Lung (tissue), 11 donors: ENCODE measurements at regions not wholly inside any gene's neighbourhood (a gene's known extent, or its start where the extent isn't known, plus 50 kb on each side); places are given as distances from the start of the nearest gene placed in this dataset.
A peak's percentile ranks its signal among the peaks of the same experiment; 100 is the strongest.

ENCODE experiments used
- ATAC-seq: fragments of 200-7000 bp; cut with Tn5 transposase; one replicate; pipeline ENCODE4 v1.9.1; 2020; ENCODE audit warnings: moderate number of reproducible peaks; ENCODE audit not compliant: insufficient read depth, low FRiP score
- DNase-seq, 3 donors: peaks; one replicate each; pipeline ENCODE4 v3.0.0-alpha.2; 2013 to 2017
- H3K27ac ChIP-seq, 2 donors: one replicate each; pipeline ENCODE4 v1.5.1; 2013; ENCODE audit warnings: mild to moderate bottlenecking in 2 of 2, moderate library complexity in 2 of 2, control low read depth in 1 of 2, inconsistent platforms in 1 of 2, low read depth in 1 of 2, low read length in 1 of 2
- H3K27me3 ChIP-seq, 3 donors: one replicate each; pipeline ENCODE4 v1.5.1; 2013; ENCODE audit warnings: low read length in 2 of 3; ENCODE audit not compliant: control insufficient read depth in 3 of 3, insufficient read depth in 3 of 3
- H3K36me3 ChIP-seq, 4 donors: one replicate each; pipeline ENCODE4 v1.5.1; 2013; ENCODE audit warnings: low read length in 4 of 4, mild to moderate bottlenecking in 1 of 4, moderate library complexity in 1 of 4; ENCODE audit not compliant: control insufficient read depth in 4 of 4, insufficient read depth in 4 of 4
- H3K4me1 ChIP-seq, 5 donors: one replicate each; pipeline ENCODE4 v1.5.1; 2013; ENCODE audit warnings: low read length in 5 of 5, mild to moderate bottlenecking in 2 of 5, moderate library complexity in 1 of 5; ENCODE audit not compliant: control insufficient read depth in 5 of 5, insufficient read depth in 5 of 5
- H3K4me3 ChIP-seq: one replicate; pipeline ENCODE4 v1.5.1; 2013; ENCODE audit warnings: mild to moderate bottlenecking, control low read depth, moderate library complexity
- H3K9ac ChIP-seq, 2 donors: one replicate each; pipeline ENCODE4 v1.5.1; 2013; ENCODE audit warnings: low read length in 2 of 2, control low read depth in 1 of 2; ENCODE audit not compliant: insufficient read depth in 1 of 2
- H3K9me3 ChIP-seq, 4 donors: one replicate each; pipeline ENCODE4 v1.5.1; 2013; ENCODE audit warnings: low read length in 3 of 4, mild to moderate bottlenecking in 1 of 4, moderate library complexity in 1 of 4; ENCODE audit not compliant: control insufficient read depth in 4 of 4, insufficient read depth in 3 of 4
- CTCF ChIP-seq: IDR thresholded peaks from 2 replicates; pipeline ENCODE4 v1.5.1; 2012; ENCODE audit warnings: mild to moderate bottlenecking; ENCODE audit errors: control extremely low read depth, extremely low read depth
- WGBS, 2 donors: extraction: QIAGEN DNeasy Blood & Tissue Kit; methylation state at CpG; one replicate each; pipeline ENCODE4 v1.1.7; 2013; 5-methylcytosine and 5-hydroxymethylcytosine counted together
- donor health status: control.
- donor health status: control.
- donor health status: Bipolar disorder and iron deficiency.
- donor health status: healthy.
- donor health status: DM: yes; HTN: yes; CAD: no.

DNA sequence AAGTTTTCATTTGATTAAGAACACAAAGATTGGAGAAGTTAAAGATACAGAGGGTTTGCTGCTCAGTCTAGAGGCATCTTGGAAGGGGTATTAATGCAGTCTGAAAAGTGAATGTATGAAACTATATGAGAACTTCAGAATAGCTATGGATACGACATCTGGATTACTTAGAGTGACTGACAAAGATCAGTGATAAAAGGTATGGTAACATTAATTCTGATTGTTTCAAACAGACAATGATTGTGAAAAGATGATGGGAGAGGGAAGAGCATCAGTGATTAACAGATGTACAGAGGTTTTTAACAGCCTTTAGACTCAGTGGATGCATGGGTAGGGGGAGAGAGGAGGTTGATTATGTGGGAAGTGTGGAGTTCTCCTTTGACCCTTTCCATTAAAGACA lies 919.4 kb upstream of the CNTN5 start:
- no peaks in the 10 kb centered on the region for H3K9me3 ChIP-seq
- ATAC-seq (no peak), DNase-seq (no peak)
- no peaks in the 10 kb centered on the region for H3K36me3 ChIP-seq
- 81 to 88% methylated on average over 1 of the region's 1 CpG for WGBS, 2 donors
- no peaks in the 10 kb centered on the region for H3K27me3 ChIP-seq
- no peaks in the 10 kb centered on the region for H3K4me1 ChIP-seq
- TF ChIP-seq CTCF, result no peak
- no peak overlapping the region for H3K9ac ChIP-seq
- H3K4me3 ChIP-seq, result no peak overlapping the region
- no peak overlapping the region for H3K27ac ChIP-seq

GRCh38 chr11:98104249-98104648 lies 916.5 kb upstream of the CNTN5 start:
- Histone ChIP-seq H3K4me1 (peaks cover 0 to 6% (median 0%) of the 10 kb centered on the region in 5 donors), H3K9me3 (no peaks in the 10 kb centered on the region), H3K27ac (no peak overlapping the region), H3K27me3 (no peaks in the 10 kb centered on the region), H3K4me3 (no peak overlapping the region), H3K36me3 (no peaks in the 10 kb centered on the region), H3K9ac (no peak overlapping the region)
- DNase-seq, result no peak
- ATAC-seq, result no peak
- no peak for TF ChIP-seq CTCF

DNA sequence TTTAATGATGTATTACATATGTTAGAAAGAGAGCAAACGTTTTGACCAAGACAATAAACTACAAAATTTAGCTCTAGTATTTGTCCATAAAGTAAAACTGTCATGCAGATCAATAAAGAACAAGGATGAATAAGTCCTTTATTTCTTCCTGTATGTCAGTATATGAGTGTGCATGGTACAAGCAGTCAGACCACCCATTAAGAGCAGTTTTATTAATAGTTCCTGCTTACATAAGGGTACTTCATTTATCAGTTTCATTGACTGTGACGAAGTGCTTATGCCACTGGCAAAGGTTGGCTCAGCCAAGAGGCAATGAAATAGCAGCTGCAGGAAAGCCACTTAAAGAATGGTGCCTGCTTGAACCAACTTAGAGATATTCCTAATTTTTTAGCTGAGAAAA lies 913.0 kb upstream of the CNTN5 start:
- Histone ChIP-seq H3K9ac (no peak overlapping the region), H3K9me3 (no peaks in the 10 kb centered on the region), H3K27ac (no peak overlapping the region), H3K4me1 (peaks cover 0 to 6% (median 0%) of the 10 kb centered on the region in 5 donors), H3K4me3 (no peak overlapping the region), H3K36me3 (no peaks in the 10 kb centered on the region), H3K27me3 (no peaks in the 10 kb centered on the region)
- ATAC-seq, result no peak
- no peak for TF ChIP-seq CTCF
- DNase-seq, result peak in 2 of 3 donors; percentile 7 to 28
- 15 to 43% methylated on average over 2 of the region's 2 CpGs for WGBS, 2 donors

DNA sequence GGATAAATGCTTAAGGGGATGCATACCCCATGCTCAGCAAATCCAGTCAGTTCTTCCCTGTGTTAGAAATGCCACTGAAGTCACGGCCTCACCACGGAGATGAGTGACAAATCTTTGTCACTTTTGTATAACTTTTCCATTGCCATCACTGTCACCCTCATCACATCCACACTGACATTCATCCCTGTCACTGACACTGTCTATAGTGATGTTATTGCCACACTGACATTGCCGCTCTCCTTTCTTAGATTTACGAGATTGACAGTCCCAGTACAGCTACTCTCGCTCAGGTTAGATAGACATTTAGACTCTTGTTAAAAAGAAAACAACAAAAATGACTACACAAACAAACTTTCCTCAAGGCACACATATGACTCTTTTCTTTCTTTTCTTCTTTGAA lies 910.7 kb upstream of the CNTN5 start:
- no peak overlapping the region for H3K9ac ChIP-seq
- H3K27me3 ChIP-seq, result no peaks in the 10 kb centered on the region
- TF ChIP-seq CTCF, result no peak
- no peak for DNase-seq
- no peaks in the 10 kb centered on the region for H3K36me3 ChIP-seq
- no peak overlapping the region for H3K27ac ChIP-seq
- no peaks in the 10 kb centered on the region for H3K9me3 ChIP-seq
- peaks cover 0 to 6% (median 0%) of the 10 kb centered on the region in 5 donors for H3K4me1 ChIP-seq
- 82 to 89% methylated on average over 5 of the region's 5 CpGs for WGBS, 2 donors
- H3K4me3 ChIP-seq, result no peak overlapping the region
- ATAC-seq, result no peak
